ENCODE measurements at regions not wholly inside any gene's neighbourhood (a gene's known extent, or its start where the extent isn't known, plus 50 kb on each side); places are given as distances from the start of the nearest gene placed in this dataset.

- Histone ChIP-seq H3K79me1 (ENCODE audit: low read depth, low read length) (no peaks in the 10 kb centered on the region), H4K20me1 (replicated peaks in 1 of 2; ENCODE audit: control insufficient read depth in 1 of 2, insufficient read depth in 2 of 2, low read length in 2 of 2) (no peaks in the 10 kb centered on the region), H3K27me3 (replicated peaks in 1 of 4; ENCODE audit: control insufficient read depth in 3 of 4, extremely low read depth in 1 of 4, insufficient read depth in 3 of 4, low read length in 3 of 4) (no peaks in the 10 kb centered on the region), H2AFZ (ENCODE audit: low read length) (no peak overlapping the region), H3K4me2 (ENCODE audit: insufficient read depth in 1 of 2, low read depth in 2 of 2, low read length in 2 of 2) (no peak overlapping the region), H3K27ac (ENCODE audit: low read depth, low read length) (no peak overlapping the region), H3K9me3 (ENCODE audit: insufficient read depth in 2 of 2, low read depth in 1 of 2, low read length in 1 of 2) (no peaks in the 10 kb centered on the region), H3K79me2 (ENCODE audit: control insufficient read depth in 1 of 2, insufficient read depth in 2 of 2, low read length in 2 of 2) (no peaks in the 10 kb centered on the region), H2AK5ac (ENCODE audit: low read depth, low read length) (no peak overlapping the region), H2BK5ac (ENCODE audit: low read depth, low read length) (no peak overlapping the region), H4K5ac (ENCODE audit: insufficient read length, low read depth, low read length) (no peak overlapping the region), H3K14ac (ENCODE audit: insufficient read length) (no peak overlapping the region), H2BK20ac (ENCODE audit: low read length) (no peak overlapping the region), H3K4me3 (ENCODE audit: extremely low read depth in 1 of 4, insufficient read depth in 2 of 4, low read depth in 3 of 4, low read length in 4 of 4) (no peak overlapping the region), H3K18ac (ENCODE audit: extremely low read depth, low read length) (no peak overlapping the region), H3K36me3 (ENCODE audit: control insufficient read depth in 2 of 4, insufficient read depth in 4 of 4, low read length in 3 of 4) (no peaks in the 10 kb centered on the region), H4K8ac (ENCODE audit: extremely low read depth, insufficient read depth, low read length) (no peak overlapping the region), H2BK120ac (replicated peaks; ENCODE audit: low read depth, low read length) (no peak overlapping the region), H3K4ac (replicated peaks; ENCODE audit: insufficient read length, low read depth, low read length) (no peak overlapping the region), H3K23me2 (ENCODE audit: low read depth, low read length) (no peaks in the 10 kb centered on the region), H3K9ac (replicated peaks in 1 of 4; ENCODE audit: extremely low read depth in 1 of 4, low read depth in 3 of 4, low read length in 3 of 4) (no peak overlapping the region), H2BK15ac (ENCODE audit: low read length) (no peak overlapping the region), H3K23ac (ENCODE audit: insufficient read length) (no peak overlapping the region), H3K4me1 (replicated peaks in 1 of 4; ENCODE audit: control insufficient read depth in 3 of 4, insufficient read depth in 4 of 4, low read length in 3 of 4) (no peaks in the 10 kb centered on the region), H4K91ac (replicated peaks; ENCODE audit: insufficient read length, low read length) (no peak overlapping the region), H3K56ac (replicated peaks; ENCODE audit: insufficient read length, low read depth, low read length) (no peak overlapping the region), H2BK12ac (ENCODE audit: low read depth, low read length) (no peak overlapping the region)
- POLR2A ChIA-PET (ENCODE audit: partially characterized antibody): no interaction called here
- DNase-seq (ENCODE audit: low read depth in 1 of 2, low spot score in 2 of 2) (no peak), FAIRE-seq (no peak)
- TF ChIP-seq SIRT6 (IDR thresholded peaks at IDR 0.05; ENCODE audit: low read length) (no peak), CBX8 (IDR thresholded peaks at IDR 0.05; ENCODE audit: borderline replicate concordance, low read depth, low read length) (no peak)
- 92% methylated on average over 4 of the region's 4 CpGs; no CpG with 5 or more reads in 1 of the 2 experiments for WGBS, 2 experiments (ENCODE audit: extremely low coverage in 1 of 2, insufficient coverage in 1 of 2, insufficient read length in 1 of 2, insufficient replicate concordance in 2 of 2, low coverage in 1 of 2, low lambda C conversion rate in 2 of 2, missing lambda C conversion rate in 1 of 2)
- CTCF ChIA-PET (ENCODE audit: partially characterized antibody): interaction anchor here (0.6 to 1.3 kb wide), 3 partner anchors 11 to 72 kb away, joined by 3 to 4 read pairs (median 3); no protein-coding TSS in a partner anchor
These were observed 682.8 kb downstream of the SORCS1 start for GRCh38 chr10:106481598-106482275.
